ENCODE measurements at regions not wholly inside any gene's neighbourhood (a gene's known extent, or its start where the extent isn't known, plus 50 kb on each side); places are given as distances from the start of the nearest gene placed in this dataset.

DNA sequence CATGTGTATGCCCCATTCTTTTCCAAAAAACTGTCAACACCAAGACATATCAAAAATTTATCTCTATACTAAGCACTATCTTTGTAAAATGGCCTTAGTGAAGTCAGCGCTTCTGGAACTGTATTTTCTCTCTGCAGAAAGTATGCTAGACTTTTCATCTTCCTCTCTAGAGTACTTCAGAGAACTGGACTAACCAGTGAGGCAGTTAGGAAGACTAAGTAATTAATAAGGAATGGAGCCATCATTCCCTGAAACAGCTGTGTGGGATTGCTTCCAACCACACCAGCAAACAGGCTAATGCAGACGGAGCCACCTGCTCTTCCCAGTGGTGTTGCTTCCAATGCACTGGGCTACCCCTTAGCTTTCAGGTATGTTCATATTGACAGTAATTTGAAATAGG, 169.1 kb upstream of the FUT9 start:
- Histone ChIP-seq H3K9ac (ENCODE audit: low read length) (no peak overlapping the region), H3K4me3 (ENCODE audit: low read depth, low read length, poor library complexity, severe bottlenecking) (no peak overlapping the region), H3K4me2 (ENCODE audit: low read length) (no peak overlapping the region), H3K9me2 (ENCODE audit: low read depth, low read length) (no peaks in the 10 kb centered on the region), H3K79me2 (ENCODE audit: insufficient read depth, low read length) (no peaks in the 10 kb centered on the region), H4K20me1 (ENCODE audit: insufficient read depth, low read length) (no peaks in the 10 kb centered on the region), H3F3A (ENCODE audit: insufficient read depth, low read length) (no peaks in the 10 kb centered on the region), H3K4me1 (ENCODE audit: insufficient read depth, low read length, severe bottlenecking) (no peaks in the 10 kb centered on the region), H3K27ac (ENCODE audit: low read depth, low read length, poor library complexity, severe bottlenecking) (no peak overlapping the region), H3K27me3 (ENCODE audit: insufficient read depth, low read length) (no peaks in the 10 kb centered on the region), H3K36me3 (ENCODE audit: insufficient read depth, low read length) (no peaks in the 10 kb centered on the region), H2AFZ (ENCODE audit: low read length) (no peak overlapping the region), H3K9me3 (ENCODE audit: low read length) (no peaks in the 10 kb centered on the region)
- TF ChIP-seq EZH2 (IDR thresholded peaks at IDR 0.05; ENCODE audit: borderline replicate concordance, low read length), result no peak
- TF ChIP-seq, protein P1, sequence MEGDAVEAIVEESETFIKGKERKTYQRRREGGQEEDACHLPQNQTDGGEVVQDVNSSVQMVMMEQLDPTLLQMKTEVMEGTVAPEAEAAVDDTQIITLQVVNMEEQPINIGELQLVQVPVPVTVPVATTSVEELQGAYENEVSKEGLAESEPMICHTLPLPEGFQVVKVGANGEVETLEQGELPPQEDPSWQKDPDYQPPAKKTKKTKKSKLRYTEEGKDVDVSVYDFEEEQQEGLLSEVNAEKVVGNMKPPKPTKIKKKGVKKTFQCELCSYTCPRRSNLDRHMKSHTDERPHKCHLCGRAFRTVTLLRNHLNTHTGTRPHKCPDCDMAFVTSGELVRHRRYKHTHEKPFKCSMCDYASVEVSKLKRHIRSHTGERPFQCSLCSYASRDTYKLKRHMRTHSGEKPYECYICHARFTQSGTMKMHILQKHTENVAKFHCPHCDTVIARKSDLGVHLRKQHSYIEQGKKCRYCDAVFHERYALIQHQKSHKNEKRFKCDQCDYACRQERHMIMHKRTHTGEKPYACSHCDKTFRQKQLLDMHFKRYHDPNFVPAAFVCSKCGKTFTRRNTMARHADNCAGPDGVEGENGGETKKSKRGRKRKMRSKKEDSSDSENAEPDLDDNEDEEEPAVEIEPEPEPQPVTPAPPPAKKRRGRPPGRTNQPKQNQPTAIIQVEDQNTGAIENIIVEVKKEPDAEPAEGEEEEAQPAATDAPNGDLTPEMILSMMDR (IDR thresholded peaks at IDR 0.05; ENCODE audit: low read length), result no peak

DNA sequence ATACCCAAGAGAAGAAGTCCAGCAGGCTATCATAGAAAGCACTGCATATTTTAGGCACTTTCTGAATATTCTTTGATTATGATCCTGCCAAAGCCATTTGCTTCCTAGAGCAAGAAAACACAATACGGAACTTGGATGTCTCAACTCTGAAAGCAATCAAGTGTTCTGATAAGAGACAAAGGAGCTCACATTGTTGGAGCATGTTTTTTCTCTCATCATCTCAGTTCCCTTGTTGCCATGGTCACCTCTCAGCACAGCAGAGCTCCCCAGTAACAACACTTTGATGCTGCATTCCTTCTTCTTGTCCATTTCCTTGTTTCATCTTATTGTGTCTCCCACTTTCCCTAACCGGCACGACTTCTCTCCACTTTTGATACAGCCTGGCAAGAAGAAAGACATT, 168.7 kb upstream of the FUT9 start:
- H3F3A ChIP-seq (ENCODE audit: insufficient read depth, low read length), result no peaks in the 10 kb centered on the region
- H2AFZ ChIP-seq (ENCODE audit: low read length), result no peak overlapping the region
- no peaks in the 10 kb centered on the region for H4K20me1 ChIP-seq (ENCODE audit: insufficient read depth, low read length)
- H3K79me2 ChIP-seq (ENCODE audit: insufficient read depth, low read length), result no peaks in the 10 kb centered on the region
- H3K27me3 ChIP-seq (ENCODE audit: insufficient read depth, low read length), result no peaks in the 10 kb centered on the region
- TF ChIP-seq, protein P1 (IDR thresholded peaks at IDR 0.05; ENCODE audit: low read length), result no peak
- no peak for TF ChIP-seq EZH2 (IDR thresholded peaks at IDR 0.05; ENCODE audit: borderline replicate concordance, low read length)
- H3K4me1 ChIP-seq (ENCODE audit: insufficient read depth, low read length, severe bottlenecking), result no peaks in the 10 kb centered on the region
- no peaks in the 10 kb centered on the region for H3K9me2 ChIP-seq (ENCODE audit: low read depth, low read length)
- no peaks in the 10 kb centered on the region for H3K9me3 ChIP-seq (ENCODE audit: low read length)
- no peak overlapping the region for H3K4me2 ChIP-seq (ENCODE audit: low read length)
- H3K9ac ChIP-seq (ENCODE audit: low read length), result no peak overlapping the region
- no peaks in the 10 kb centered on the region for H3K36me3 ChIP-seq (ENCODE audit: insufficient read depth, low read length)
- H3K4me3 ChIP-seq (ENCODE audit: low read depth, low read length, poor library complexity, severe bottlenecking), result no peak overlapping the region
- no peak overlapping the region for H3K27ac ChIP-seq (ENCODE audit: low read depth, low read length, poor library complexity, severe bottlenecking)

DNA sequence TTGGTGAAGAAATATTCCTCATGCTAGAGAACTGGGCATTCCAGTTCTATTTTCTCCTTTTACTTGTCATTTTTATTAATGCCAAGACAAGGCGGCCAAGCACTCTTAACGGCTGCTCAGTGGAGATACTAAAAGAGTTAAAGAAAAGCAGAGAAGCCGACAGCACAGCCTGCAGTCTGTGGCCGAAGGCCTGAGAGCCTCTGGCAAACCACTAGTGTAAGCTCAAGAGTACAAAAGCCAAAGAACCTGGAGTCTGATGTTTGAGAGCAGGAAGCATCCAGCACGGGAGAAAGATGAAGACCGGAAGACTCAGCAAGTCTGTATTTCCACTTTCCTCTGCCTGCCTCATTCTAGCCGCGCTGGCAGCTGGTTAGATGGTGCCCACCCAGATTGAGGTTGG, 167.1 kb upstream of the FUT9 start:
- TF ChIP-seq, protein P1 (IDR thresholded peaks at IDR 0.05; ENCODE audit: low read length), result no peak
- no peak overlapping the region for H3K27ac ChIP-seq (ENCODE audit: low read depth, low read length, poor library complexity, severe bottlenecking)
- no peaks in the 10 kb centered on the region for H4K20me1 ChIP-seq (ENCODE audit: insufficient read depth, low read length)
- no peaks in the 10 kb centered on the region for H3K27me3 ChIP-seq (ENCODE audit: insufficient read depth, low read length)
- no peak overlapping the region for H3K4me2 ChIP-seq (ENCODE audit: low read length)
- no peaks in the 10 kb centered on the region for H3K9me3 ChIP-seq (ENCODE audit: low read length)
- no peaks in the 10 kb centered on the region for H3F3A ChIP-seq (ENCODE audit: insufficient read depth, low read length)
- H3K4me3 ChIP-seq (ENCODE audit: low read depth, low read length, poor library complexity, severe bottlenecking), result no peak overlapping the region
- no peaks in the 10 kb centered on the region for H3K36me3 ChIP-seq (ENCODE audit: insufficient read depth, low read length)
- no peaks in the 10 kb centered on the region for H3K9me2 ChIP-seq (ENCODE audit: low read depth, low read length)
- no peak overlapping the region for H3K9ac ChIP-seq (ENCODE audit: low read length)
- no peak overlapping the region for H2AFZ ChIP-seq (ENCODE audit: low read length)
- H3K4me1 ChIP-seq (ENCODE audit: insufficient read depth, low read length, severe bottlenecking), result no peaks in the 10 kb centered on the region
- no peaks in the 10 kb centered on the region for H3K79me2 ChIP-seq (ENCODE audit: insufficient read depth, low read length)
